ENCODE measurements at regions not wholly inside any gene's neighbourhood (a gene's known extent, or its start where the extent isn't known, plus 50 kb on each side); places are given as distances from the start of the nearest gene placed in this dataset.

DNA sequence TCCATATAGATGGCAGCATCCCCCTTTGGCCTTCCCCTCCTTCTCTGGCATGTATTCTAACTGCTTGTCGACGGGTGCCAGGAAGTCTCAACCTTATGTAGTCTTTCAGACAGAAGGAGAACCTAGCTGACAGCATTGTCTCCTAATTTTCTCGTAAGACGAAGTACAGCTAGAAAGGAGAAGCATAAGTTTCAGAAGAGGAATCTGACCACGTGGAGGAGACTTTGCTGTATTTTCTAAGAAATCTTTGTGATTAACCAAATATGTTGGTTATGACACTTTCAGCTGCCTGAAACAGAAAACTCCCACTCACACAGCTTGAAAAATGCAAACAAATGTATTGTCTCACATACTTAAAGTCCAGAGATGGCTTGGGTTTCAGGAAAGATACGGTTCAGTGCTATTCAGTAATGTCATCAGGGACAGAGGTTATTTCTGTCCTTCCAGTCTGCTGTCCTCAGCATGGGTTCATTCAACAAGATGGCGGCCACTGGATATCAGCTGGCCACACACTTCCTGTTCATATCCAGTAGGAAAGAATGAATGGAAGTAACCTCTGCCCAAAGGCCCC is 109.5 kb upstream of the ZNF648 start:
- TF ChIP-seq, protein P1, sequence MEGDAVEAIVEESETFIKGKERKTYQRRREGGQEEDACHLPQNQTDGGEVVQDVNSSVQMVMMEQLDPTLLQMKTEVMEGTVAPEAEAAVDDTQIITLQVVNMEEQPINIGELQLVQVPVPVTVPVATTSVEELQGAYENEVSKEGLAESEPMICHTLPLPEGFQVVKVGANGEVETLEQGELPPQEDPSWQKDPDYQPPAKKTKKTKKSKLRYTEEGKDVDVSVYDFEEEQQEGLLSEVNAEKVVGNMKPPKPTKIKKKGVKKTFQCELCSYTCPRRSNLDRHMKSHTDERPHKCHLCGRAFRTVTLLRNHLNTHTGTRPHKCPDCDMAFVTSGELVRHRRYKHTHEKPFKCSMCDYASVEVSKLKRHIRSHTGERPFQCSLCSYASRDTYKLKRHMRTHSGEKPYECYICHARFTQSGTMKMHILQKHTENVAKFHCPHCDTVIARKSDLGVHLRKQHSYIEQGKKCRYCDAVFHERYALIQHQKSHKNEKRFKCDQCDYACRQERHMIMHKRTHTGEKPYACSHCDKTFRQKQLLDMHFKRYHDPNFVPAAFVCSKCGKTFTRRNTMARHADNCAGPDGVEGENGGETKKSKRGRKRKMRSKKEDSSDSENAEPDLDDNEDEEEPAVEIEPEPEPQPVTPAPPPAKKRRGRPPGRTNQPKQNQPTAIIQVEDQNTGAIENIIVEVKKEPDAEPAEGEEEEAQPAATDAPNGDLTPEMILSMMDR (IDR thresholded peaks at IDR 0.05): no peak
- TF ChIP-seq POLR2A (IDR thresholded peaks at IDR 0.05): no peak

Measured in heart left ventricle (tissue), 13 donors.